Suprapubic skin (tissue), 4 donors: ENCODE measurements at regions not wholly inside any gene's neighbourhood (a gene's known extent, or its start where the extent isn't known, plus 50 kb on each side); places are given as distances from the start of the nearest gene placed in this dataset.

ENCODE experiments used
- DNase-seq, 2 donors: peaks; one replicate each; pipeline ENCODE4 v3.0.0-alpha.2; 2019; ENCODE audit warnings: low spot score in 2 of 2
- H3K27ac ChIP-seq: fragments of 200-600 bp; sonication (generic); one replicate; pipeline ENCODE4 v1.5.1; 2019
- H3K27me3 ChIP-seq: fragments of 200-600 bp; sonication (generic); one replicate; pipeline ENCODE4 v1.5.1; 2019
- H3K36me3 ChIP-seq: fragments of 200-600 bp; sonication (generic); one replicate; pipeline ENCODE4 v1.5.1; 2019
- H3K4me1 ChIP-seq: fragments of 200-600 bp; sonication (generic); one replicate; pipeline ENCODE4 v1.5.1; 2019
- H3K4me3 ChIP-seq: fragments of 200-600 bp; sonication (generic); one replicate; pipeline ENCODE4 v1.5.1; 2019; ENCODE audit warnings: mild to moderate bottlenecking
- H3K9me3 ChIP-seq: fragments of 200-600 bp; sonication (generic); one replicate; pipeline ENCODE4 v1.5.1; 2019
- EP300 ChIP-seq: sonication (generic); formaldehyde crosslinking; IDR thresholded peaks from one replicate; pipeline ENCODE4 v1.6.1; 2017; ENCODE audit warnings: antibody characterized with exemption
- POLR2A ChIP-seq, 2 donors: fragments of 450-650 bp; IDR thresholded peaks; one replicate each; pipeline ENCODE4 v1.6.1; 2017; ENCODE audit warnings: antibody characterized with exemption in 2 of 2, mild to moderate bottlenecking in 2 of 2, moderate library complexity in 2 of 2
- POLR2AphosphoS5 ChIP-seq, 3 donors: sonication (generic); formaldehyde crosslinking; IDR thresholded peaks; one replicate each; pipeline ENCODE4 v1.6.1; 2017; ENCODE audit warnings: antibody characterized with exemption in 3 of 3
- WGBS: methylation state at CpG from one replicate; pipeline ENCODE4 v1.1.5; 2018; 5-methylcytosine and 5-hydroxymethylcytosine counted together
- TF ChIP-seq, protein P1 (sequence below), 2 donors: fragments of 200-600 bp in 1 of 2; fragments of 450-650 bp in 1 of 2; sonication (generic) in 1 of 2; IDR thresholded peaks; one replicate each; pipeline ENCODE4 v1.5.1; 2016 to 2019; ENCODE audit warnings: antibody characterized with exemption in 2 of 2, mild to moderate bottlenecking in 1 of 2, moderate library complexity in 1 of 2

DNA sequence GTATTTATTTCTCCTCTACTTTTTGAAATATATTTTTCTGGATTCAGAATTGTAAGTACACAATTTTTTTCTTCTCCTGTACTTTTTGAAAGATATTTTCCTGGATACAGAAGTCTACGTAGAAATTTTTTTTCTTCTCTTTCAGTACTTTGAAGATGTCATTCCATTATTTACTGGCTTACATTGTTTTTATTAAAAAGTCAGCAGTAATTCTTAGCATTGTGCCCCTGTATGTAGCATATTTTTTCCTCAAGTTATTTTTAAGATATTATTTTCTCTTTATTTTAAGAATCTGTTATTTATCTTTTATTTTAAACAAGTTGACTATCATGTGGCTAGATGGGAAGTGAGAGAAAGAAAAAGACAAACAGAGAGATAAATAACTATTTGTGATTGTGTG, 119.0 kb upstream of the NPSR1 start:
- WGBS: 92% methylated on average over 1 of the region's 1 CpG

DNA sequence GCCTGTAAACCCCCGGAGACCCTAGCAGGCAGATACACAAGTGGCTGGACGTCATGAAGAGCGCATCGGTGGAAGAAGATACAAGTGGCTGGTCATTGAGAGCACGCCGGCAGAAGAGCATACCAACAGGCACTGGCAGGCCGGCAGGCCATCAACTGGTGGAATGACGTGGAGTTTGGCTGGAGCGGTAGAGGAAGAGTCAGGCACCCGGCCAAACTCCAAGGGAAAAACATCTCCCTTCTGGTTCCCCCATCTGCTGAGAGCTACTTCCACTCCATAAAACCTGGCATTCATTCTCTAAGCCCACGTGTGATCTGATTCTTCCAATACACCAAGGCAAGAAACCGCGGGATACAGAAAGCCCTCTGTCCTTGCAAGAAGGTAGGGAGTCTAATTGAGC, 113.4 kb upstream of the NPSR1 start:
- H3K4me1 ChIP-seq: no peaks in the 10 kb centered on the region
- no peak for DNase-seq
- peaks cover 11% of the 10 kb centered on the region for H3K9me3 ChIP-seq
- 92% methylated on average over 13 of the region's 13 CpGs for WGBS
- H3K4me3 ChIP-seq: no peak overlapping the region
- H3K27me3 ChIP-seq: no peaks in the 10 kb centered on the region
- H3K36me3 ChIP-seq: no peaks in the 10 kb centered on the region
- no peak for TF ChIP-seq POLR2A (IDR thresholded peaks at IDR 0.05)
- TF ChIP-seq, protein P1, sequence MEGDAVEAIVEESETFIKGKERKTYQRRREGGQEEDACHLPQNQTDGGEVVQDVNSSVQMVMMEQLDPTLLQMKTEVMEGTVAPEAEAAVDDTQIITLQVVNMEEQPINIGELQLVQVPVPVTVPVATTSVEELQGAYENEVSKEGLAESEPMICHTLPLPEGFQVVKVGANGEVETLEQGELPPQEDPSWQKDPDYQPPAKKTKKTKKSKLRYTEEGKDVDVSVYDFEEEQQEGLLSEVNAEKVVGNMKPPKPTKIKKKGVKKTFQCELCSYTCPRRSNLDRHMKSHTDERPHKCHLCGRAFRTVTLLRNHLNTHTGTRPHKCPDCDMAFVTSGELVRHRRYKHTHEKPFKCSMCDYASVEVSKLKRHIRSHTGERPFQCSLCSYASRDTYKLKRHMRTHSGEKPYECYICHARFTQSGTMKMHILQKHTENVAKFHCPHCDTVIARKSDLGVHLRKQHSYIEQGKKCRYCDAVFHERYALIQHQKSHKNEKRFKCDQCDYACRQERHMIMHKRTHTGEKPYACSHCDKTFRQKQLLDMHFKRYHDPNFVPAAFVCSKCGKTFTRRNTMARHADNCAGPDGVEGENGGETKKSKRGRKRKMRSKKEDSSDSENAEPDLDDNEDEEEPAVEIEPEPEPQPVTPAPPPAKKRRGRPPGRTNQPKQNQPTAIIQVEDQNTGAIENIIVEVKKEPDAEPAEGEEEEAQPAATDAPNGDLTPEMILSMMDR (IDR thresholded peaks at IDR 0.05): no peak
- no peak for TF ChIP-seq POLR2AphosphoS5 (IDR thresholded peaks at IDR 0.05)
- no peak for TF ChIP-seq EP300
- no peak overlapping the region for H3K27ac ChIP-seq

More for the DNA sequence above, 119.0 kb upstream of the NPSR1 start:
- DNase-seq: no peak
- no peaks in the 10 kb centered on the region for H3K4me1 ChIP-seq
- TF ChIP-seq EP300 (no peak), POLR2AphosphoS5 (IDR thresholded peaks at IDR 0.05) (no peak), POLR2A (IDR thresholded peaks at IDR 0.05) (no peak)
- TF ChIP-seq, protein P1 (IDR thresholded peaks at IDR 0.05): no peak
- no peaks in the 10 kb centered on the region for H3K27me3 ChIP-seq
- peaks cover 19% of the 10 kb centered on the region for H3K9me3 ChIP-seq
- H3K36me3 ChIP-seq: no peaks in the 10 kb centered on the region
- no peak overlapping the region for H3K27ac ChIP-seq
- H3K4me3 ChIP-seq: no peak overlapping the region

DNA sequence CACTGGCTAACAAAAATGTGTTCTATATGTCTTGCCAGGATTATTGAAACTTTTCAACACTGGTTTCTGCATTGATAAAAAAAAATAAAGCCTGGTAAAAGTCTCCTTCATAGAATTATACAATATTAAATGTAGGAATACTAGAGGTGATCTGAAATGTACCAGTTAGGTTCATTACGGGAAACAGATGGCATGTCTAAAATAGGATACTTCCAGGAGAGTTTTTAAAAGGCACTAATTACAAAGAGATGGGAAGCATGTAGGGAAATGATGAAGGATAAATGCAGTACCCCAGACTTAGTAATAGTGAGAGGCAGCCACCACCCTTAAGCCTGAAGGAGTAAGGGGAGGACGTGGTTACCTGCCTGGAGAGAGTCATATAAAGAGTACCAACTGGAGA, 107.0 kb upstream of the NPSR1 start:
- WGBS: 73% methylated on average over 2 of the region's 2 CpGs
- Histone ChIP-seq H3K27me3 (no peaks in the 10 kb centered on the region), H3K36me3 (no peaks in the 10 kb centered on the region), H3K4me3 (no peak overlapping the region), H3K9me3 (no peaks in the 10 kb centered on the region), H3K27ac (no peak overlapping the region), H3K4me1 (no peaks in the 10 kb centered on the region)
- TF ChIP-seq POLR2AphosphoS5 (IDR thresholded peaks at IDR 0.05) (no peak), EP300 (no peak), POLR2A (IDR thresholded peaks at IDR 0.05) (no peak)
- TF ChIP-seq, protein P1 (IDR thresholded peaks at IDR 0.05): no peak
- no peak for DNase-seq

DNA sequence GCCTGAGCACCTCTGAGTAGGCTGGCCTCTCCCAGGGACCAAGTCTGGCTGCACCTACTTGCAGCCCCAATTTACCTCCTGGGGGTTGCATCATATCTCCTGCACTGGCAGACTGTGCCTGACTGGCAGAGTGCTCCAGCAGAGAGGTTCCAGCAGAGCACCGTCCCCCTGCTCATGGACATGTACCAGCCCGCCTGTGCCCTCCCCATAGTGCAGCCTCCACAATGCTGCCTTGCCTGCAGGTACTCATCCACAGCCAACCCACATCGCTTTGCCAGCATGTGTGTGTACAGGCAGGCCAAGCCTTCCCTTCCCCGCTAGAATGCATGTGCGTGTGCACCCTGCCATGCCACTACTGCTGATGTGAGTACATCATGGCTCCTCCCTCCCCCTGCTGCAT, 105.5 kb upstream of the NPSR1 start:
- no peak overlapping the region for H3K27ac ChIP-seq
- no peaks in the 10 kb centered on the region for H3K27me3 ChIP-seq
- no CpG with 5 or more reads among the region's 5 CpGs for WGBS
- H3K4me1 ChIP-seq: no peaks in the 10 kb centered on the region
- no peak overlapping the region for H3K4me3 ChIP-seq
- H3K9me3 ChIP-seq: peaks cover 3% of the 10 kb centered on the region
- no peak for DNase-seq
- H3K36me3 ChIP-seq: no peaks in the 10 kb centered on the region
- TF ChIP-seq, protein P1 (IDR thresholded peaks at IDR 0.05): no peak
- TF ChIP-seq EP300 (no peak), POLR2AphosphoS5 (IDR thresholded peaks at IDR 0.05) (no peak), POLR2A (IDR thresholded peaks at IDR 0.05) (no peak)

DNA sequence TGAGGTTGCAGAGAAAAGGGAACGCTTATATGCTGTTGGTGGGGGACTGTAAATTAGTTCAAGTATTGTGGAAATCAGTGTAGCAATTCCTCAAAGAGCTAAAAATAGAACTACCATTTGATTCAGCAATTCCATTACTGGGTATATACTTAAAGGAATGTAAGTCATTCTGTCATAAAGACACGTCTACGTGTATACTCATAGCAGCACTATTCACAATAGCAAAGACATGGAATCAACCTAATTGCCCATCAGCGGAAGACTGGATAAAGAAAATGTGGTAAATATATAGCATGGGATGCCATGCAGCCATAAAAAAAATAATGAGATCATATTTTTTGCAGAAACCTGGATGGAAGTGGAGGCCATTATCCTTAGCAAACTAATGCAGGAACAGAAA, 100.0 kb upstream of the NPSR1 start:
- WGBS: 91% methylated on average over 4 of the region's 4 CpGs
- DNase-seq: no peak
- TF ChIP-seq, protein P1 (IDR thresholded peaks at IDR 0.05): no peak
- TF ChIP-seq EP300 (no peak), POLR2AphosphoS5 (IDR thresholded peaks at IDR 0.05) (no peak), POLR2A (IDR thresholded peaks at IDR 0.05) (no peak)
- Histone ChIP-seq H3K4me3 (no peak overlapping the region), H3K36me3 (no peaks in the 10 kb centered on the region), H3K27ac (no peak overlapping the region), H3K4me1 (no peaks in the 10 kb centered on the region), H3K9me3 (peaks cover 3% of the 10 kb centered on the region), H3K27me3 (no peaks in the 10 kb centered on the region)
